NCI-H2107 (cell line): ENCODE measurements at regions not wholly inside any gene's neighbourhood (a gene's known extent, or its start where the extent isn't known, plus 50 kb on each side); places are given as distances from the start of the nearest gene placed in this dataset.
A peak's percentile ranks its signal among the peaks of the same experiment; 100 is the strongest.
"Not testable (repeated sequence)": the region's sequence is repeated elsewhere in the genome, so short reads cannot be mapped to it uniquely, and the experiment has no call there.

Source experiments
- DNase-seq: peaks from one replicate; lab custom pipeline; 2025; lab: John Stamatoyannopoulos, UW

GRCh38 chr6:131504387-131504786 is 68.6 kb upstream of the ARG1 start:
- DNase-seq, result not testable (repeated sequence)

DNA sequence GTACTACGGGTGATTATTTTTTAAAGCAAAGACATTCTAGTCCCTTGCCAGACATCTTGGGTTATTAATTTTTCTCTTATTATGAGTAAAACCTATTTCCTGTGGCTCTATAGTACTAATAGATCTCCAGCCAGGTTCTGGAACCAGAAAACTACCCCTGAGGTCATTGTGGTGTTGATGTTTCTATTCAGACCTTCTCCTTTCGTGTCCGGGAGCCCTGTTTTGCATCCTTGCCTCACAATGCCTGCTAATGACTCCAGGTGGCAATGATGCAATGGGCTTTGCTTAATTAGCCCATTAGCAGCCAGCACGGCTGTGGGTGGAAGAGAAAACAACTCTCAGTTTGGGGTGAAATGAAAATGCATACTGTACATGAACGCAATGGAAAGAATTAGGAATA is 62.9 kb upstream of the ARG1 start:
- peak; percentile 14 for DNase-seq

- DNase-seq, result no peak
These were observed 62.4 kb upstream of the ARG1 start for GRCh38 chr6:131510591-131510990.

GRCh38 chr6:131519670-131520436 is 53.2 kb upstream of the ARG1 start:
- no peak for DNase-seq
